A673 (cell line): ENCODE measurements at regions not wholly inside any gene's neighbourhood (a gene's known extent, or its start where the extent isn't known, plus 50 kb on each side); places are given as distances from the start of the nearest gene placed in this dataset.

Experiments
- BruUV-seq: library from RNA; stranded (reverse); fragments of 400-500 nt; replicated peaks from 2 replicates; lab custom pipeline; 2021; lab: Mats Ljungman, UMichigan
- CTCF ChIA-PET: fragments of 300-600 bp; sonication (Branson Sonifier 250); formaldehyde crosslinking; loops from one replicate; lab custom pipeline; 2022; ENCODE audit warnings: antibody characterized with exemption; lab: Charles Lee
- POLR2A ChIA-PET: fragments of 300-600 bp; sonication (Branson Sonifier 250); formaldehyde crosslinking; loops from one replicate; lab custom pipeline; 2022; ENCODE audit warnings: antibody characterized with exemption; ENCODE audit not compliant: low non-redundant PET; lab: Charles Lee
- DNase-seq: peaks from one replicate; pipeline ENCODE4 v3.0.0-alpha.2; 2015; ENCODE audit warnings: low spot score
- H3K27ac ChIP-seq: fragments of 200-600 bp; sonication (generic); 2 replicates; pipeline ENCODE4 v1.5.1; 2016; ENCODE audit warnings: mixed run types, low read depth, mild to moderate bottlenecking, mixed read lengths, antibody characterized with exemption, low read length; ENCODE audit not compliant: poor library complexity, severe bottlenecking
- H3K27me3 ChIP-seq: fragments of 200-600 bp; sonication (generic); replicated peaks from 2 replicates; pipeline ENCODE4 v1.6.1; 2017; ENCODE audit warnings: mixed run types, low read depth, mild to moderate bottlenecking, mixed read lengths, antibody characterized with exemption, low read length; ENCODE audit not compliant: insufficient read depth, poor library complexity
- H3K36me3 ChIP-seq: fragments of 200-600 bp; sonication (generic); 2 replicates; pipeline ENCODE4 v1.6.1; 2016; ENCODE audit warnings: mixed run types, mild to moderate bottlenecking, mixed read lengths, antibody characterized with exemption, low read length; ENCODE audit not compliant: insufficient read depth, poor library complexity, severe bottlenecking
- H3K4me1 ChIP-seq: fragments of 200-600 bp; sonication (generic); 2 replicates; pipeline ENCODE4 v1.6.1; 2017; ENCODE audit warnings: mixed run types, mild to moderate bottlenecking, mixed read lengths, antibody characterized with exemption, low read length; ENCODE audit not compliant: insufficient read depth, poor library complexity, severe bottlenecking
- H3K4me3 ChIP-seq: fragments of 200-600 bp; sonication (generic); 2 replicates; pipeline ENCODE4 v1.5.1; 2016; ENCODE audit warnings: low read depth, mixed run types, mild to moderate bottlenecking, mixed read lengths, low read length; ENCODE audit not compliant: poor library complexity, severe bottlenecking
- H3K9me3 ChIP-seq: fragments of 200-600 bp; sonication (generic); 2 replicates; pipeline ENCODE4 v1.6.1; 2016; ENCODE audit warnings: mixed run types, low read depth, mild to moderate bottlenecking, mixed read lengths, antibody characterized with exemption, low read length; ENCODE audit not compliant: poor library complexity, severe bottlenecking
- EZH2 ChIP-seq: fragments of 200-600 bp; sonication (generic); IDR thresholded peaks from 2 replicates; pipeline ENCODE4 v1.6.1; 2017; ENCODE audit warnings: borderline replicate concordance, low read depth, mild to moderate bottlenecking, mixed read lengths, antibody characterized with exemption, low read length; ENCODE audit not compliant: poor library complexity, severe bottlenecking
- intact Hi-C: fragments of 100-400 bp; cut with micrococcal nuclease; formaldehyde crosslinking; loops from one replicate; pipeline ENCODE4 v1.10.0; 2022; ENCODE audit not compliant: unreplicated experiment
- TF ChIP-seq, protein P1 (sequence below): fragments of 300-800, 200-600 bp; sonication (generic); conservative IDR thresholded peaks from 2 replicates; pipeline ENCODE4 v1.5.1; 2017; ENCODE audit warnings: low read depth, mild to moderate bottlenecking, antibody characterized with exemption, low read length, moderate library complexity, mixed read lengths

DNA sequence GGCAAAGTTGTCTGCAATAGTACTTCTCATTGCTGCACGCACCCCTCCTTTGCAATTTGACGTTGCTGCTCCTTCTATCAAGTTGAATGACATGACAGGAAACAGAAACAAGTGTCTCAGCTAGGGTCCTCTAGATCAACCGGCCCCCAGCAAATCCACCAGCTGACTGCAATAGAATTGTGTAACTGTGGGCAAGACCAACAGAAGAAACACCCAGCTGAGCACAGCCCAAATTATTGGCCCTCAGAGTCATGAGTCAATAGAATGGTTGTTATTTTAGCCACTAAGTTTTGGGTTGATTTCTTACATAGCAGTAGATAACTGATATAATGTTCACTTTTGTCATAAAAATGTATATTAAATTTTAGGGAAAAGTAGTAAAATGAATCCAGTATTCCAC lies 202.7 kb downstream of the MAFB start:
- CTCF ChIA-PET = no interaction called here
- TF ChIP-seq, protein P1, sequence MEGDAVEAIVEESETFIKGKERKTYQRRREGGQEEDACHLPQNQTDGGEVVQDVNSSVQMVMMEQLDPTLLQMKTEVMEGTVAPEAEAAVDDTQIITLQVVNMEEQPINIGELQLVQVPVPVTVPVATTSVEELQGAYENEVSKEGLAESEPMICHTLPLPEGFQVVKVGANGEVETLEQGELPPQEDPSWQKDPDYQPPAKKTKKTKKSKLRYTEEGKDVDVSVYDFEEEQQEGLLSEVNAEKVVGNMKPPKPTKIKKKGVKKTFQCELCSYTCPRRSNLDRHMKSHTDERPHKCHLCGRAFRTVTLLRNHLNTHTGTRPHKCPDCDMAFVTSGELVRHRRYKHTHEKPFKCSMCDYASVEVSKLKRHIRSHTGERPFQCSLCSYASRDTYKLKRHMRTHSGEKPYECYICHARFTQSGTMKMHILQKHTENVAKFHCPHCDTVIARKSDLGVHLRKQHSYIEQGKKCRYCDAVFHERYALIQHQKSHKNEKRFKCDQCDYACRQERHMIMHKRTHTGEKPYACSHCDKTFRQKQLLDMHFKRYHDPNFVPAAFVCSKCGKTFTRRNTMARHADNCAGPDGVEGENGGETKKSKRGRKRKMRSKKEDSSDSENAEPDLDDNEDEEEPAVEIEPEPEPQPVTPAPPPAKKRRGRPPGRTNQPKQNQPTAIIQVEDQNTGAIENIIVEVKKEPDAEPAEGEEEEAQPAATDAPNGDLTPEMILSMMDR = no peak
- TF ChIP-seq EZH2 = no peak
- H3K4me1 ChIP-seq = no peaks in the 10 kb centered on the region
- no peaks in the 10 kb centered on the region for H3K9me3 ChIP-seq
- no peaks in the 10 kb centered on the region for H3K27me3 ChIP-seq
- H3K4me3 ChIP-seq = no peak overlapping the region
- H3K27ac ChIP-seq = no peak overlapping the region
- intact Hi-C loops = no loop called here
- no TSS peak for BruUV-seq
- DNase-seq = no peak
- POLR2A ChIA-PET = no interaction called here
- H3K36me3 ChIP-seq = no peaks in the 10 kb centered on the region

- DNase-seq = no peak
- Histone ChIP-seq H3K4me1 (no peaks in the 10 kb centered on the region), H3K27ac (no peak overlapping the region), H3K9me3 (no peaks in the 10 kb centered on the region), H3K4me3 (no peak overlapping the region), H3K36me3 (no peaks in the 10 kb centered on the region), H3K27me3 (no peaks in the 10 kb centered on the region)
- POLR2A ChIA-PET = no interaction called here
- intact Hi-C loops = no loop called here
- CTCF ChIA-PET = no interaction called here
- BruUV-seq = no TSS peak
- TF ChIP-seq, protein P1 = no peak
- no peak for TF ChIP-seq EZH2
Observed at GRCh38 chr20:40481743-40482458, 207.1 kb downstream of the MAFB start.

- CTCF ChIA-PET = no interaction called here
Observed at GRCh38 chr20:40481337-40481736, 207.7 kb downstream of the MAFB start.

More at GRCh38 chr20:40481337-40481736, 207.7 kb downstream of the MAFB start:
- Histone ChIP-seq H3K9me3 (no peaks in the 10 kb centered on the region), H3K4me3 (no peak overlapping the region), H3K4me1 (no peaks in the 10 kb centered on the region), H3K27ac (no peak overlapping the region), H3K36me3 (no peaks in the 10 kb centered on the region), H3K27me3 (no peaks in the 10 kb centered on the region)
- intact Hi-C loops = no loop called here
- POLR2A ChIA-PET = no interaction called here
- TF ChIP-seq EZH2 = no peak
- TF ChIP-seq, protein P1 = no peak
- DNase-seq = no peak
- no TSS peak for BruUV-seq
